ENCODE measurements at regions not wholly inside any gene's neighbourhood (a gene's known extent, or its start where the extent isn't known, plus 50 kb on each side); places are given as distances from the start of the nearest gene placed in this dataset.

GRCh38 chr19:31070146-31071065 lies 278.8 kb downstream of the TSHZ3 start:
- WGBS (ENCODE audit: extremely low coverage, insufficient read length, low lambda C conversion rate): no CpG with 5 or more reads among the region's 15 CpGs
- Histone ChIP-seq H4K91ac (ENCODE audit: insufficient read length, low read depth, low read length) (no peak overlapping the region), H3K79me2 (ENCODE audit: insufficient read depth, low read length) (no peaks in the 10 kb centered on the region), H3K4me1 (ENCODE audit: insufficient read depth, low read length) (peaks cover 4% of the 10 kb centered on the region; the same call in 1 of the 2 replicates), H3K79me1 (ENCODE audit: insufficient read depth, low read depth, low read length, poor library complexity, severe bottlenecking) (no peaks in the 10 kb centered on the region), H2BK120ac (ENCODE audit: low read depth, low read length, poor library complexity, severe bottlenecking) (no peak overlapping the region), H3K27ac (ENCODE audit: insufficient read length, low read depth, low read length) (no peak overlapping the region), H3K9ac (ENCODE audit: extremely low read depth, insufficient read length, low read length) (no peak overlapping the region), H3K27me3 (ENCODE audit: insufficient read depth, low read length) (no peaks in the 10 kb centered on the region), H2BK5ac (ENCODE audit: insufficient read length, low read length) (no peak overlapping the region), H3K23me2 (ENCODE audit: insufficient read length, low read depth, low read length, poor library complexity, severe bottlenecking) (no peaks in the 10 kb centered on the region), H3K14ac (ENCODE audit: insufficient read depth, low read length) (no peak overlapping the region), H3K56ac (ENCODE audit: insufficient read length, low read depth, low read length) (no peak overlapping the region), H4K8ac (replicated peaks; ENCODE audit: insufficient read length, low read depth, low read length) (no peak overlapping the region), H4K5ac (ENCODE audit: insufficient read length, low read depth, low read length) (no peak overlapping the region), H3T11ph (ENCODE audit: low read length) (no peak overlapping the region), H3K9me3 (ENCODE audit: control insufficient read depth, low read depth, low read length) (no peaks in the 10 kb centered on the region), H2AFZ (ENCODE audit: low read length) (no peak overlapping the region), H3K4ac (ENCODE audit: low read depth, low read length) (no peak overlapping the region), H3K18ac (ENCODE audit: insufficient read length, low read depth, low read length) (no peak overlapping the region), H2BK20ac (ENCODE audit: low read depth, low read length, poor library complexity, severe bottlenecking) (no peak overlapping the region), H2AK5ac (ENCODE audit: insufficient read length, low read length) (no peak overlapping the region), H4K20me1 (ENCODE audit: control insufficient read depth, insufficient read depth, insufficient read length) (no peaks in the 10 kb centered on the region), H2BK15ac (ENCODE audit: low read depth, low read length) (no peak overlapping the region), H2BK12ac (ENCODE audit: insufficient read length, low read depth, low read length) (no peak overlapping the region), H3K4me2 (ENCODE audit: insufficient read depth, insufficient read length, low read length) (no peak overlapping the region), H3K23ac (ENCODE audit: insufficient read length, low read depth, low read length) (no peak overlapping the region)
- peaks cover 0 to 3% of the 10 kb centered on the region in 2 experiments; a peak in 1 of 5 replicates for H3K9me3 Mint-ChIP-seq
- TF ChIP-seq CTCF (conservative IDR thresholded peaks at IDR 0.05): no peak
- H3K27ac Mint-ChIP-seq: no peak overlapping the region
- no peak for DNase-seq
- peaks cover 25 to 40% of the 10 kb centered on the region in 2 experiments for H3K4me1 Mint-ChIP-seq
- no peaks in the 10 kb centered on the region; a peak in 1 of 7 replicates for H3K36me3 Mint-ChIP-seq (ENCODE audit: insufficient read depth in 1 of 3, low read depth in 3 of 3)
- H3K27me3 Mint-ChIP-seq (ENCODE audit: low read depth): peaks cover 2% of the 10 kb centered on the region; the same call in 1 of the 2 replicates
- H3K4me3 Mint-ChIP-seq: no peak overlapping the region

Measured in H9 (cell line).